Mesendoderm (in vitro differentiated cells): ENCODE measurements at regions not wholly inside any gene's neighbourhood (a gene's known extent, or its start where the extent isn't known, plus 50 kb on each side); places are given as distances from the start of the nearest gene placed in this dataset.
A peak's percentile ranks its signal among the peaks of the same experiment; 100 is the strongest.

Experiments used
- DNase-seq: peaks from one replicate; pipeline ENCODE4 v3.0.0; 2013
- H2AK5ac ChIP-seq: 2 replicates; pipeline ENCODE4 v1.6.1; 2013; ENCODE audit warnings: low read length, inconsistent platforms
- H2BK120ac ChIP-seq: 2 replicates; pipeline ENCODE4 v1.6.1; 2013; ENCODE audit warnings: low read depth, mild to moderate bottlenecking, low read length, moderate library complexity, mixed read lengths
- H2BK15ac ChIP-seq: replicated peaks from 2 replicates; pipeline ENCODE4 v1.6.1; 2013; ENCODE audit warnings: low read depth, mild to moderate bottlenecking, moderate library complexity
- H2BK5ac ChIP-seq: 2 replicates; pipeline ENCODE4 v1.6.1; 2013; ENCODE audit warnings: low read length, inconsistent platforms
- H3K18ac ChIP-seq: 2 replicates; pipeline ENCODE4 v1.6.1; 2013; ENCODE audit warnings: mild to moderate bottlenecking, low read length, mixed read lengths
- H3K23ac ChIP-seq: one replicate; pipeline ENCODE4 v1.6.1; 2013; ENCODE audit warnings: low read length
- H3K27ac ChIP-seq: 2 replicates; pipeline ENCODE4 v1.5.1; 2013; ENCODE audit warnings: low read depth, mild to moderate bottlenecking, inconsistent platforms, low read length, moderate library complexity
- H3K27me3 ChIP-seq: 2 replicates; pipeline ENCODE4 v1.6.1; 2013; ENCODE audit warnings: low read length, control low read depth, mild to moderate bottlenecking, inconsistent platforms; ENCODE audit not compliant: insufficient read depth, poor library complexity
- H3K36me3 ChIP-seq: 2 replicates; pipeline ENCODE4 v1.6.1; 2013; ENCODE audit warnings: low read length, inconsistent platforms; ENCODE audit not compliant: control insufficient read depth, insufficient read depth
- H3K4ac ChIP-seq: one replicate; pipeline ENCODE4 v1.6.1; 2013; ENCODE audit warnings: low read depth, mild to moderate bottlenecking, low read length, moderate library complexity
- H3K4me1 ChIP-seq: 2 replicates; pipeline ENCODE4 v1.6.1; 2013; ENCODE audit warnings: low read depth, low read length, inconsistent platforms; ENCODE audit not compliant: control insufficient read depth
- H3K4me2 ChIP-seq: 2 replicates; pipeline ENCODE4 v1.6.1; 2013; ENCODE audit warnings: low read length
- H3K4me3 ChIP-seq: 2 replicates; pipeline ENCODE4 v1.5.1; 2013; ENCODE audit warnings: mild to moderate bottlenecking, low read length
- H3K56ac ChIP-seq: one replicate; pipeline ENCODE4 v1.6.1; 2013; ENCODE audit warnings: low read length
- H3K79me1 ChIP-seq: 2 replicates; pipeline ENCODE4 v1.6.1; 2013; ENCODE audit warnings: low read length, inconsistent platforms
- H3K79me2 ChIP-seq: 2 replicates; pipeline ENCODE4 v1.6.1; 2013; ENCODE audit warnings: mild to moderate bottlenecking, low read length; ENCODE audit not compliant: control insufficient read depth, insufficient read depth
- H3K9ac ChIP-seq: 2 replicates; pipeline ENCODE4 v1.6.1; 2013; ENCODE audit warnings: low read length, inconsistent platforms
- H4K5ac ChIP-seq: one replicate; pipeline ENCODE4 v1.6.1; 2013; ENCODE audit warnings: low read length
- H4K8ac ChIP-seq: one replicate; pipeline ENCODE4 v1.6.1; 2013; ENCODE audit warnings: low read depth, mild to moderate bottlenecking, control low read depth, low read length, moderate library complexity
- WGBS: extraction: QIAGEN DNeasy Blood & Tissue Kit; methylation state at CpG from one replicate; pipeline ENCODE4 v1.1.7; 2013; ENCODE audit warnings: low lambda C conversion rate, missing lambda C conversion rate; ENCODE audit not compliant: insufficient coverage; ENCODE audit errors: extremely low coverage; 5-methylcytosine and 5-hydroxymethylcytosine counted together

GRCh38 chr5:88997937-88998336 lies 115.0 kb upstream of the MEF2C start:
- Histone ChIP-seq H3K18ac (no peak overlapping the region), H3K27me3 (no peaks in the 10 kb centered on the region), H3K27ac (no peak overlapping the region), H3K79me2 (no peaks in the 10 kb centered on the region), H2BK5ac (no peak overlapping the region), H3K4me2 (no peak overlapping the region), H4K8ac (no peak overlapping the region), H3K4me3 (no peak overlapping the region), H2AK5ac (no peak overlapping the region), H2BK15ac (no peak overlapping the region), H3K4ac (no peak overlapping the region), H3K79me1 (no peaks in the 10 kb centered on the region), H3K56ac (no peak overlapping the region), H3K23ac (no peak overlapping the region), H3K36me3 (no peaks in the 10 kb centered on the region), H2BK120ac (no peak overlapping the region), H4K5ac (no peak overlapping the region), H3K4me1 (no peaks in the 10 kb centered on the region), H3K9ac (no peak overlapping the region)
- no CpG with 5 or more reads among the region's 2 CpGs for WGBS
- no peak for DNase-seq

- no peak overlapping the region for H2BK15ac ChIP-seq
- H3K23ac ChIP-seq, result no peak overlapping the region
- H3K9ac ChIP-seq, result no peak overlapping the region
- WGBS, result no CpG with 5 or more reads among the region's 1 CpG
- no peak overlapping the region for H4K8ac ChIP-seq
- no peak overlapping the region for H3K56ac ChIP-seq
- no peak overlapping the region for H3K4me3 ChIP-seq
- no peaks in the 10 kb centered on the region for H3K27me3 ChIP-seq
- H3K36me3 ChIP-seq, result no peaks in the 10 kb centered on the region
- no peaks in the 10 kb centered on the region for H3K79me1 ChIP-seq
- no peak overlapping the region for H4K5ac ChIP-seq
- no peaks in the 10 kb centered on the region for H3K79me2 ChIP-seq
- no peaks in the 10 kb centered on the region for H3K4me1 ChIP-seq
- no peak overlapping the region for H2BK120ac ChIP-seq
- H2AK5ac ChIP-seq, result no peak overlapping the region
- no peak overlapping the region for H3K27ac ChIP-seq
- H3K18ac ChIP-seq, result no peak overlapping the region
- H3K4ac ChIP-seq, result no peak overlapping the region
- H2BK5ac ChIP-seq, result no peak overlapping the region
- H3K4me2 ChIP-seq, result no peak overlapping the region
- no peak for DNase-seq
These were observed 101.1 kb upstream of the MEF2C start for GRCh38 chr5:88984040-88984439.

- DNase-seq, result no peak
- Histone ChIP-seq H3K4me1 (no peaks in the 10 kb centered on the region), H3K27ac (no peak overlapping the region), H2BK15ac (no peak overlapping the region), H3K23ac (no peak overlapping the region), H2AK5ac (no peak overlapping the region), H2BK5ac (no peak overlapping the region), H3K79me2 (no peaks in the 10 kb centered on the region), H4K5ac (no peak overlapping the region), H3K4ac (no peak overlapping the region), H3K18ac (no peak overlapping the region), H3K4me3 (no peak overlapping the region), H2BK120ac (no peak overlapping the region), H3K36me3 (no peaks in the 10 kb centered on the region), H3K79me1 (no peaks in the 10 kb centered on the region), H3K27me3 (no peaks in the 10 kb centered on the region), H3K9ac (no peak overlapping the region), H3K56ac (no peak overlapping the region), H3K4me2 (no peak overlapping the region), H4K8ac (no peak overlapping the region)
- WGBS, result no CpG with 5 or more reads among the region's 3 CpGs
These were observed 96.7 kb upstream of the MEF2C start for GRCh38 chr5:88979726-88980125.

- Histone ChIP-seq H3K4me3 (no peak overlapping the region), H3K4me2 (no peak overlapping the region), H3K79me1 (no peaks in the 10 kb centered on the region), H2AK5ac (no peak overlapping the region), H4K5ac (no peak overlapping the region), H3K4me1 (no peaks in the 10 kb centered on the region), H3K27ac (no peak overlapping the region), H2BK5ac (no peak overlapping the region), H3K4ac (no peak overlapping the region), H3K56ac (no peak overlapping the region), H3K23ac (no peak overlapping the region), H3K18ac (no peak overlapping the region), H3K36me3 (no peaks in the 10 kb centered on the region), H2BK120ac (no peak overlapping the region), H3K79me2 (no peaks in the 10 kb centered on the region), H4K8ac (no peak overlapping the region), H3K9ac (no peak overlapping the region), H3K27me3 (no peaks in the 10 kb centered on the region), H2BK15ac (no peak overlapping the region)
- DNase-seq, result peak; percentile 26
- whole genome bisulfite sequencing, result no CpG with 5 or more reads among the region's 3 CpGs
These were observed 96.3 kb upstream of the MEF2C start for GRCh38 chr5:88979244-88979643.

GRCh38 chr5:88976914-88977313 lies 93.9 kb upstream of the MEF2C start:
- DNase-seq, result no peak
- Histone ChIP-seq H4K8ac (no peak overlapping the region), H2BK120ac (no peak overlapping the region), H3K79me1 (no peaks in the 10 kb centered on the region), H3K36me3 (no peaks in the 10 kb centered on the region), H3K4me1 (no peaks in the 10 kb centered on the region), H3K27me3 (no peaks in the 10 kb centered on the region), H3K4me2 (no peak overlapping the region), H4K5ac (no peak overlapping the region), H2AK5ac (no peak overlapping the region), H3K4me3 (no peak overlapping the region), H3K23ac (no peak overlapping the region), H3K27ac (no peak overlapping the region), H3K4ac (no peak overlapping the region), H2BK15ac (no peak overlapping the region), H3K56ac (no peak overlapping the region), H3K18ac (no peak overlapping the region), H3K9ac (no peak overlapping the region), H3K79me2 (no peaks in the 10 kb centered on the region), H2BK5ac (no peak overlapping the region)

- no peak overlapping the region for H3K23ac ChIP-seq
- H2AK5ac ChIP-seq, result no peak overlapping the region
- H3K36me3 ChIP-seq, result no peaks in the 10 kb centered on the region
- H2BK15ac ChIP-seq, result no peak overlapping the region
- H3K4ac ChIP-seq, result no peak overlapping the region
- no CpG with 5 or more reads among the region's 3 CpGs for WGBS
- no peak for DNase-seq
- H3K9ac ChIP-seq, result no peak overlapping the region
- no peaks in the 10 kb centered on the region for H3K79me2 ChIP-seq
- no peak overlapping the region for H3K18ac ChIP-seq
- H3K56ac ChIP-seq, result no peak overlapping the region
- no peak overlapping the region for H2BK5ac ChIP-seq
- H3K4me3 ChIP-seq, result no peak overlapping the region
- H3K79me1 ChIP-seq, result no peaks in the 10 kb centered on the region
- H3K27ac ChIP-seq, result no peak overlapping the region
- H4K8ac ChIP-seq, result no peak overlapping the region
- H3K4me2 ChIP-seq, result no peak overlapping the region
- H3K4me1 ChIP-seq, result no peaks in the 10 kb centered on the region
- no peak overlapping the region for H4K5ac ChIP-seq
- H3K27me3 ChIP-seq, result no peaks in the 10 kb centered on the region
- no peak overlapping the region for H2BK120ac ChIP-seq
These were observed 84.9 kb upstream of the MEF2C start for GRCh38 chr5:88967633-88968585.
